Osteocyte (in vitro differentiated cells): ENCODE measurements at regions not wholly inside any gene's neighbourhood (a gene's known extent, or its start where the extent isn't known, plus 50 kb on each side); places are given as distances from the start of the nearest gene placed in this dataset.

ENCODE experiments used
- DNase-seq: peaks from one replicate; pipeline ENCODE4 v3.0.0; 2021; ENCODE audit warnings: mixed read lengths; ENCODE audit not compliant: unreplicated experiment; ENCODE audit errors: extremely low spot score
- H3K27ac Mint-ChIP-seq: one replicate; pipeline ENCODE4 v1.8.0; 2021; ENCODE audit warnings: mild to moderate bottlenecking, mixed read lengths; ENCODE audit not compliant: unreplicated experiment
- H3K27me3 Mint-ChIP-seq: one replicate; pipeline ENCODE4 v1.8.0; 2021; ENCODE audit warnings: mixed read lengths; ENCODE audit not compliant: unreplicated experiment
- H3K36me3 Mint-ChIP-seq: one replicate; pipeline ENCODE4 v1.8.0; 2021; ENCODE audit warnings: mixed read lengths; ENCODE audit not compliant: unreplicated experiment
- H3K4me1 Mint-ChIP-seq: one replicate; pipeline ENCODE4 v1.8.0; 2021; ENCODE audit warnings: mixed read lengths; ENCODE audit not compliant: unreplicated experiment
- H3K4me3 Mint-ChIP-seq: one replicate; pipeline ENCODE4 v1.8.0; 2021; ENCODE audit warnings: mild to moderate bottlenecking, moderate library complexity, mixed read lengths; ENCODE audit not compliant: unreplicated experiment
- H3K9me3 Mint-ChIP-seq: one replicate; pipeline ENCODE4 v1.8.0; 2021; ENCODE audit warnings: mixed read lengths; ENCODE audit not compliant: unreplicated experiment
- CTCF ChIP-seq: fragments of 200-600 bp; sonication (generic); IDR thresholded peaks from 2 replicates; pipeline ENCODE4 v1.5.0; 2021; ENCODE audit warnings: antibody characterized with exemption, mild to moderate bottlenecking, moderate library complexity

GRCh38 chr5:160486573-160486972, 64.9 kb downstream of the PTTG1 start:
- no peak for TF ChIP-seq CTCF
- no peak for DNase-seq
- Mint-ChIP-seq H3K27ac (no peak overlapping the region), H3K36me3 (no peaks in the 10 kb centered on the region), H3K4me3 (no peak overlapping the region), H3K27me3 (peaks cover 12% of the 10 kb centered on the region), H3K4me1 (no peaks in the 10 kb centered on the region), H3K9me3 (no peaks in the 10 kb centered on the region)

GRCh38 chr5:160488394-160489325, 67.0 kb downstream of the PTTG1 start:
- no peak for TF ChIP-seq CTCF
- Mint-ChIP-seq H3K4me1 (no peaks in the 10 kb centered on the region), H3K27me3 (peaks cover 10% of the 10 kb centered on the region)

GRCh38 chr5:160491438-160491837, 69.8 kb downstream of the PTTG1 start:
- Mint-ChIP-seq H3K27me3 (peaks cover 18% of the 10 kb centered on the region), H3K36me3 (no peaks in the 10 kb centered on the region), H3K4me1 (no peaks in the 10 kb centered on the region), H3K27ac (no peak overlapping the region), H3K4me3 (no peak overlapping the region), H3K9me3 (no peaks in the 10 kb centered on the region)
- no peak for TF ChIP-seq CTCF
- DNase-seq = no peak

More at GRCh38 chr5:160488394-160489325, 67.0 kb downstream of the PTTG1 start:
- Mint-ChIP-seq H3K27ac (no peak overlapping the region), H3K36me3 (no peaks in the 10 kb centered on the region), H3K9me3 (no peaks in the 10 kb centered on the region), H3K4me3 (no peak overlapping the region)
- no peak for DNase-seq

- Mint-ChIP-seq H3K4me1 (no peaks in the 10 kb centered on the region), H3K36me3 (no peaks in the 10 kb centered on the region), H3K9me3 (no peaks in the 10 kb centered on the region), H3K27me3 (peaks cover 19% of the 10 kb centered on the region), H3K27ac (no peak overlapping the region), H3K4me3 (no peak overlapping the region)
- TF ChIP-seq CTCF = no peak
- no peak for DNase-seq
These were observed 70.9 kb downstream of the PTTG1 start for GRCh38 chr5:160492565-160492964.

- Mint-ChIP-seq H3K4me3 (no peak overlapping the region), H3K9me3 (no peaks in the 10 kb centered on the region)
- no peak for TF ChIP-seq CTCF
These were observed 72.2 kb downstream of the PTTG1 start for GRCh38 chr5:160493806-160494338.

More at GRCh38 chr5:160493806-160494338, 72.2 kb downstream of the PTTG1 start:
- no peaks in the 10 kb centered on the region for H3K36me3 Mint-ChIP-seq
- no peak for DNase-seq
- no peak overlapping the region for H3K27ac Mint-ChIP-seq
- H3K4me1 Mint-ChIP-seq = no peaks in the 10 kb centered on the region
- H3K27me3 Mint-ChIP-seq = peaks cover 17% of the 10 kb centered on the region
